MM.1S (cell line): ENCODE measurements at regions not wholly inside any gene's neighbourhood (a gene's known extent, or its start where the extent isn't known, plus 50 kb on each side); places are given as distances from the start of the nearest gene placed in this dataset.

Experiments
- DNase-seq: peaks from one replicate; pipeline ENCODE4 v3.0.0-alpha.2; 2015
- H2AFZ ChIP-seq: fragments of 300-600 bp; sonication (generic); 2 replicates; pipeline ENCODE4 v1.6.0; 2016; ENCODE audit warnings: antibody characterized with exemption, low read length
- H3F3A ChIP-seq: fragments of 300-600 bp; sonication (generic); 2 replicates; pipeline ENCODE4 v1.6.1; 2016; ENCODE audit warnings: mild to moderate bottlenecking, antibody characterized with exemption, low read length, moderate library complexity, mixed read lengths; ENCODE audit not compliant: insufficient read depth
- H3K27ac ChIP-seq: fragments of 300-600 bp; sonication (generic); 2 replicates; pipeline ENCODE4 v1.5.1; 2016; ENCODE audit warnings: mild to moderate bottlenecking, low read length
- H3K27me3 ChIP-seq: fragments of 300-600 bp; sonication (generic); replicated peaks from 2 replicates; pipeline ENCODE4 v1.6.0; 2016; ENCODE audit warnings: low read length; ENCODE audit not compliant: insufficient read depth
- H3K36me3 ChIP-seq: fragments of 300-600 bp; sonication (generic); replicated peaks from 2 replicates; pipeline ENCODE4 v1.6.1; 2016; ENCODE audit warnings: mild to moderate bottlenecking, low read length, mixed read lengths; ENCODE audit not compliant: insufficient read depth
- H3K4me1 ChIP-seq: fragments of 300-600 bp; sonication (generic); 2 replicates; pipeline ENCODE4 v1.6.1; 2016; ENCODE audit warnings: low read length, mixed read lengths
- H3K4me2 ChIP-seq: fragments of 300-600 bp; sonication (generic); 2 replicates; pipeline ENCODE4 v1.6.0; 2016; ENCODE audit warnings: low read depth, low read length
- H3K4me3 ChIP-seq: fragments of 300-600 bp; sonication (generic); 2 replicates; pipeline ENCODE4 v1.5.1; 2016; ENCODE audit warnings: low read length, mixed read lengths
- H3K79me2 ChIP-seq: fragments of 300-600 bp; sonication (generic); 2 replicates; pipeline ENCODE4 v1.6.1; 2016; ENCODE audit warnings: mixed run types, low read length, mixed read lengths
- H3K9ac ChIP-seq: fragments of 300-600 bp; sonication (generic); 2 replicates; pipeline ENCODE4 v1.6.1; 2016; ENCODE audit warnings: low read length, mixed read lengths
- H3K9me2 ChIP-seq: fragments of 300-600 bp; sonication (generic); replicated peaks from 2 replicates; pipeline ENCODE4 v1.6.1; 2016; ENCODE audit warnings: mild to moderate bottlenecking, low read length, mixed read lengths; ENCODE audit not compliant: insufficient read depth
- H3K9me3 ChIP-seq: fragments of 300-600 bp; sonication (generic); replicated peaks from 2 replicates; pipeline ENCODE4 v1.6.1; 2016; ENCODE audit warnings: mild to moderate bottlenecking, low read length, mixed read lengths; ENCODE audit not compliant: insufficient read depth
- H4K20me1 ChIP-seq: fragments of 300-600 bp; sonication (generic); 2 replicates; pipeline ENCODE4 v1.6.1; 2016; ENCODE audit warnings: mild to moderate bottlenecking, low read length, moderate library complexity, mixed read lengths; ENCODE audit not compliant: insufficient read depth
- EZH2 ChIP-seq: fragments of 300-600 bp; sonication (generic); optimal IDR thresholded peaks from 2 replicates; pipeline ENCODE3; 2017; ENCODE audit warnings: low read depth, mild to moderate bottlenecking, antibody characterized with exemption, low read length, mixed read lengths
- EZH2phosphoT487 ChIP-seq: fragments of 300-600 bp; sonication (generic); IDR thresholded peaks from 2 replicates; pipeline ENCODE4 v1.6.1; 2018; ENCODE audit warnings: antibody characterized with exemption, low read length
- TF ChIP-seq, protein P1 (sequence below): fragments of 300-600 bp; sonication (generic); IDR thresholded peaks from 2 replicates; pipeline ENCODE4 v1.5.1; 2016; ENCODE audit warnings: antibody characterized with exemption, low read length, mixed read lengths

- H3K36me3 ChIP-seq, result no peaks in the 10 kb centered on the region
- H2AFZ ChIP-seq, result no peak overlapping the region
- no peak overlapping the region for H3K9ac ChIP-seq
- no peak for DNase-seq
- H3K9me2 ChIP-seq, result no peaks in the 10 kb centered on the region
- no peaks in the 10 kb centered on the region for H3K27me3 ChIP-seq
- no peak for TF ChIP-seq EZH2phosphoT487
- TF ChIP-seq, protein P1, sequence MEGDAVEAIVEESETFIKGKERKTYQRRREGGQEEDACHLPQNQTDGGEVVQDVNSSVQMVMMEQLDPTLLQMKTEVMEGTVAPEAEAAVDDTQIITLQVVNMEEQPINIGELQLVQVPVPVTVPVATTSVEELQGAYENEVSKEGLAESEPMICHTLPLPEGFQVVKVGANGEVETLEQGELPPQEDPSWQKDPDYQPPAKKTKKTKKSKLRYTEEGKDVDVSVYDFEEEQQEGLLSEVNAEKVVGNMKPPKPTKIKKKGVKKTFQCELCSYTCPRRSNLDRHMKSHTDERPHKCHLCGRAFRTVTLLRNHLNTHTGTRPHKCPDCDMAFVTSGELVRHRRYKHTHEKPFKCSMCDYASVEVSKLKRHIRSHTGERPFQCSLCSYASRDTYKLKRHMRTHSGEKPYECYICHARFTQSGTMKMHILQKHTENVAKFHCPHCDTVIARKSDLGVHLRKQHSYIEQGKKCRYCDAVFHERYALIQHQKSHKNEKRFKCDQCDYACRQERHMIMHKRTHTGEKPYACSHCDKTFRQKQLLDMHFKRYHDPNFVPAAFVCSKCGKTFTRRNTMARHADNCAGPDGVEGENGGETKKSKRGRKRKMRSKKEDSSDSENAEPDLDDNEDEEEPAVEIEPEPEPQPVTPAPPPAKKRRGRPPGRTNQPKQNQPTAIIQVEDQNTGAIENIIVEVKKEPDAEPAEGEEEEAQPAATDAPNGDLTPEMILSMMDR, result no peak
- no peak for TF ChIP-seq EZH2
- H3K27ac ChIP-seq, result no peak overlapping the region
- no peak overlapping the region for H3K4me3 ChIP-seq
- no peaks in the 10 kb centered on the region for H3K4me1 ChIP-seq
- H4K20me1 ChIP-seq, result no peaks in the 10 kb centered on the region
- H3K4me2 ChIP-seq, result no peak overlapping the region
- no peaks in the 10 kb centered on the region for H3K79me2 ChIP-seq
- no peaks in the 10 kb centered on the region for H3F3A ChIP-seq
- no peaks in the 10 kb centered on the region for H3K9me3 ChIP-seq
These were observed 127.9 kb upstream of the PPP3CA start for GRCh38 chr4:101475246-101475645.

DNA sequence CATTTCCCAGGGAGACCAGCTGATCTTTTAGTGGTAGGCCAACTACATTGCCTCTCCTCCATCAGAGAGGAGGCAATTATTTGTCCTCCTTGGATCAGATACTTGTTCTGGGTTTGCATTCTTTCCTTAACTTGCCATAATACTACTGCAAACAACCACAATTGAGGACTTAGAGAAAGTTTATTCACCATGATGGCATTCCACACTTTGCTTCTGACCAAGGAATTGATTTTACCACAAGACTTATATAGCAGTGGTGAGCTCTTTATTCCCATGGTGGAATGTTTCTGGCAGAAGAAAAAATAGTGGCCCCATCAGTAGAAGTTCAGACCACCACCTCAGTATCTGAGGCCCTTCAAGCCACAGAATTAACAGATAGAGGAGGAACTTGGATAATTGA is 123.9 kb upstream of the PPP3CA start:
- no peaks in the 10 kb centered on the region for H3K9me3 ChIP-seq
- TF ChIP-seq EZH2 (no peak), EZH2phosphoT487 (no peak)
- TF ChIP-seq, protein P1, result no peak
- H3K9me2 ChIP-seq, result no peaks in the 10 kb centered on the region
- no peaks in the 10 kb centered on the region for H3K79me2 ChIP-seq
- H3F3A ChIP-seq, result no peaks in the 10 kb centered on the region
- H3K27ac ChIP-seq, result no peak overlapping the region
- no peak overlapping the region for H3K9ac ChIP-seq
- no peak overlapping the region for H3K4me2 ChIP-seq
- H2AFZ ChIP-seq, result no peak overlapping the region
- H3K4me3 ChIP-seq, result no peak overlapping the region
- no peaks in the 10 kb centered on the region for H3K27me3 ChIP-seq
- DNase-seq, result no peak
- H3K36me3 ChIP-seq, result no peaks in the 10 kb centered on the region
- H4K20me1 ChIP-seq, result no peaks in the 10 kb centered on the region
- H3K4me1 ChIP-seq, result no peaks in the 10 kb centered on the region

DNA sequence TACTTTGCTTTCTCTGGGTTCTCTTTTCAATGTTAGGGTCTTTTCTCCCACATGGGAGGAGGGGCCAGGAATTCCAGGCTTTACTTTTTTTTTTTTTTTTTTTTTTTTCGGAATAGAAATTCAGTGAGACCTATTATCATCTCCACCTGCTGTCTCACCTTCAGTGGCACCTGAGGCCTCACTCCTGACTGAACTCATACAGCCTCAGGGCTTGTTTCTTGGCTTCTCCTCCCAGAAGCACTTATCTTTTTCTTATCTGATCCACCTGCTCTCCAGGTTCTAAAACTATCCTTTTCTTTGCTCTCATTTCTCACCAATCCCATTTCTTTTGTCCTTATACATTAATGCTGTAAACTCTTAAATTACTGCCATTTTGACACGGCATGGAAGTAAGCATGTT is 117.3 kb upstream of the PPP3CA start:
- Histone ChIP-seq H3K4me2 (no peak overlapping the region), H3K36me3 (no peaks in the 10 kb centered on the region), H3F3A (no peaks in the 10 kb centered on the region), H3K27me3 (no peaks in the 10 kb centered on the region), H3K9me2 (no peaks in the 10 kb centered on the region), H3K9ac (no peak overlapping the region), H4K20me1 (no peaks in the 10 kb centered on the region), H3K9me3 (no peaks in the 10 kb centered on the region), H3K27ac (no peak overlapping the region), H2AFZ (no peak overlapping the region), H3K79me2 (no peaks in the 10 kb centered on the region), H3K4me3 (no peak overlapping the region), H3K4me1 (no peaks in the 10 kb centered on the region)
- TF ChIP-seq EZH2, result no peak
- no peak for TF ChIP-seq EZH2phosphoT487
- TF ChIP-seq, protein P1, result no peak
- DNase-seq, result no peak

DNA sequence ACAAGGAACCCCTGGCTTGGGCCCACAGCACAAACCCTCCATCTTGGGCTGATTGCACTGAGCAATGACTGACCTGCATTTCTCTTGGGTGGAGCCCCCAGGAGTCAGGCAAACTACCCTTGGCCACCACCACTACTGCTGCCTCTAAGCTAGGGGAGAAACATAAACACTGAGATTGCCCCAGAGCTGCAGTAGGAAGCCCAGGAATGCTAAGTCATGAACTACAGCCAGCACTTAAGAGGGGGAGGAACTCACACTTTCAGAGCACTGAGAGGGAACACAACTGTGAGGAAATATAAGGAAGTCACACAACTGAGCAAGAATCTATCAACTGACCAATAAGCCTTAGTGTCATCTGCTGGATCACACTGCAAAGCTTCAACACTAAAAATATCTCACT is 111.6 kb upstream of the PPP3CA start:
- H3K27ac ChIP-seq, result no peak overlapping the region
- no peaks in the 10 kb centered on the region for H3K36me3 ChIP-seq
- H3K79me2 ChIP-seq, result no peaks in the 10 kb centered on the region
- H2AFZ ChIP-seq, result no peak overlapping the region
- H3K4me2 ChIP-seq, result no peak overlapping the region
- H3K9ac ChIP-seq, result no peak overlapping the region
- H3K9me2 ChIP-seq, result no peaks in the 10 kb centered on the region
- no peaks in the 10 kb centered on the region for H3K27me3 ChIP-seq
- TF ChIP-seq, protein P1, result no peak
- TF ChIP-seq EZH2 (no peak), EZH2phosphoT487 (no peak)
- DNase-seq, result no peak
- no peaks in the 10 kb centered on the region for H3K4me1 ChIP-seq
- H3F3A ChIP-seq, result no peaks in the 10 kb centered on the region
- H4K20me1 ChIP-seq, result no peaks in the 10 kb centered on the region
- H3K4me3 ChIP-seq, result no peak overlapping the region
- no peaks in the 10 kb centered on the region for H3K9me3 ChIP-seq
